ENCODE measurements at regions not wholly inside any gene's neighbourhood (a gene's known extent, or its start where the extent isn't known, plus 50 kb on each side); places are given as distances from the start of the nearest gene placed in this dataset.
"Not testable (repeated sequence)": the region's sequence is repeated elsewhere in the genome, so short reads cannot be mapped to it uniquely, and the experiment has no call there.

DNA sequence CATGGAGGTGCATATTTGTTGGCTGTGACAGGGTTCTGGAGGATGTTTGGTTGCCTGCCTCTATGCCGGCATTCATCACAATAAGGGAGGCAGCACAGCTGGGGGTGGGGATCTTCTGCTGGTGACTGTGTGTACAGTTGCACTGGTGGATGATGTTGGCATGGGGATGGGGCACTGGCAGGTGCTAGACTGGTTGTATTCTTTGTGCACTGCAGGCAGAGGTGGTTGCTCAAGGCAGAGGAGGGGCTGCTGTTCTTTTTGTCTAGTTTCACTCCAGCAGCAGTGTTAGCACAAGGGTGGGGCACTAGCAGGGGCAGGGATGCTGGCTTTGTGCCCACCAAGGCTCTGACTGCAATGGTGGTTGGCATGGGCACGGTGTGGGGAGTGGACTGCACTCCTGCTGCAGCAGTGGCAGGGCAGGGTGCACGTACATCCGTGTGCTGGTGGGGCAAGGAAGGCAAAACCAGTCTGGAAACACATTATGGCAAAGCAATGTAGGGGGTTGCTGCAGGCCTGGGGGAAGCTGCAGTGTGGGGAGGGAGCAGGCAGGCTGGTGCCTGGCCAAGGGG is 69.3 kb downstream of the ISOC1 start:
- no peak for FAIRE-seq

- FAIRE-seq, result no peak
These were observed 75.5 kb downstream of the ISOC1 start for GRCh38 chr5:129170050-129170449.

DNA sequence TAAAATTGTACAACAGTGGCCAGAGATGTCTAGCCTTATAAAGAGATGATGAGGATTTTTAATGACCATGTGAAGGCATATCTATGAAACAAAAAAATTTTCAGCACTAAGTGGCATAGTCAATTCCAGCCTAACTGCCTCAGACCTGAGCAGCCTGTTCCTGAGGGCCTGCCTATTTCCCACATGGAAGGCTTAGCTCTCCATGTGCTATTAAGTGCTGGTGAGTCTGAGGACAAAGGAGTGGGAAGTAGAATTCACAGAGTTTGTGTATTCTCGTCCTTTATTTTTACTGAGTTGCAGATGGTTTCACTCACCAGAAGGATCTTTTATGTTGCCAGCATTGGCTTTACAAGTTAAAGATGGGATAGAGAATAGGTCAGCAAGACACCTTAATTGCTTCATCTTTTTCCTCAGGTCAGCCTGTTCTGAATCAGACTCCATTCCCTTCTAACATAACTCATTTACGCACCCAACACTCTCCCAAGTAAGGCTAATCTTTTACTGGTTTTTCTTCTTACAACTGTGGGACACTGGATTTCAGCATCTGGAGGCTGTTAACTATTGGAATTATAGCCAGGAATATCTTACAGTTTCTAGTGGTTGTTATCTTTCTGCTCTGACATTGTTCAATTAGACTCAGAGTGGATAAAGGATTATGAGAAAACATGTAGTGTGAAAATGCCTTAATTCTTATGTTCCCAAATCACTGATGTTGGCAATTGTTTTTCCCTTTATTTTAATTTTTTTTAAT is 76.8 kb downstream of the ISOC1 start:
- no peak for FAIRE-seq

DNA sequence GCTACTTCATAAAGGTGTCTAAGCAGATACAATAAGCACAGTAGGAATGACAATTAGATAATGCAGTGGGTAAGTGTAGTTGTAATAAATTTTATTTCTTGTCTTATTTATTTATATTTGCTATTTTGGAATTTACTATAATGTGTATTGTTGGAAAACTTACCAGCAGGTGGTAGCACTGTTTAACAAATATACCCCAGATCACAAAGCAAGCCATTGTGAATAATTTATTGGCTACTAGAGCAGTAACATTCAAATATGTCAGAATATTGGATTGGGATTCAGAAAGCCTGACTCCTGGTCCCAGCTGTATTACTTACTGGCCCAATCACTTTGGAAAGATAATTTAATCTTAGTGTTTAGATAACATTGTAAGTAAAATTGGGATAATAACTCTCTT is 78.0 kb downstream of the ISOC1 start:
- no peak for FAIRE-seq

DNA sequence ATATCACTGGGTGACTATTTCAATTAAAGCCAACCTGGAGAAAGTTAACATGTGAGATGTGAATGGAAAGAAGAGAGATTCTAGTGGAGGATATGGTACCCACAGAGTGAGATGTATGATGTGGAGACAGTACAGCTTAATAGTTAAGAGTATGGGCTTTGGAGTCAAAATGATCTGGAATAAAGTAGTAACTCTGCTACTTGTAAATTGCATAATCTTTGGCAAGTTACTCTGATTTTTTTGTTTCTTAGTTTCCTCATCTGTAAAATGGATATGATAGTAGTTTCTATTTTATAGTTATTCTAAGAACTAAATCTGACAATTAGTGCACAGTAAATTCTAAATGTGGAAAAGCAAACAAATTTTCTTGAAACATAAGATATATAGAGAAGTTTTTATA is 79.2 kb downstream of the ISOC1 start:
- FAIRE-seq, result no peak

DNA sequence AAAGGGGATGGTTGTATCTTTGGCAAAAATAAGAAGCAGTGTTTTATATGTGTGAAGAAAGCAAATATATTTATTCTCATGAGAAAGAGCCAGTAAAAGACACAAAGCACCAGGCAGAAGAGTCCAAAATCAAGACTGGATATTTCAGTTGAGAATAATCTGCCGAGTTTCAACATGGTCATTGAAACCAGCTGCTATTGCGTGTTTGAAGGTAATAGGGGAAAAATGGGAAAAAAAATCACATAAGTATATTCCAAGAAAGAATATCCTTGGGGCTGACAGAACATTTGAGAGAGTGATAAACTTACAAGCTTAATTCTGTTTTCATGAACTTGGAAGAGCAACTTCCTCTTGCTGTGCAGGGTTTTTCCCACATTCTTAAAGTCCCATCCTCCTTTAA is 79.9 kb downstream of the ISOC1 start:
- no peak for FAIRE-seq

- FAIRE-seq, result no peak
These were observed 82.9 kb downstream of the ISOC1 start for GRCh38 chr5:129177451-129177850.

DNA sequence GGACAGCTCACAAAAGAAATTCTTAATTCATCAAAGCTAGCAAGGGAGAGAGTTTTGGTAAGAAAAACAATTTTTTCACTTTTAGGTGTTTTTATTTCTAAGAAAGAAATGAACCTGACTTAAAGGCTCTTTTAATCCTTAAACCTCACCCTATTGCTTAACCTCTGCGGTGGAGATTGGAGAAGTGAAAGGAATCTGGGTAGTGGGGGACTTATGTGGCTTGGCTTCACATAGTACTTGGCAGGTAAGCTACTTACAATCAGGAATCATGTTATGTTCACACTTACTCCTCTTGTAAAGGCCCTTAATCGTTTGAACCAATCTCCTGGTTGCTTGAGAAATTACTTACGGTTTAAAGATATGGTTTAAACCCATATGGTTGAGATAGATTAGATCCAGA is 104.8 kb downstream of the ISOC1 start:
- FAIRE-seq, result no peak

DNA sequence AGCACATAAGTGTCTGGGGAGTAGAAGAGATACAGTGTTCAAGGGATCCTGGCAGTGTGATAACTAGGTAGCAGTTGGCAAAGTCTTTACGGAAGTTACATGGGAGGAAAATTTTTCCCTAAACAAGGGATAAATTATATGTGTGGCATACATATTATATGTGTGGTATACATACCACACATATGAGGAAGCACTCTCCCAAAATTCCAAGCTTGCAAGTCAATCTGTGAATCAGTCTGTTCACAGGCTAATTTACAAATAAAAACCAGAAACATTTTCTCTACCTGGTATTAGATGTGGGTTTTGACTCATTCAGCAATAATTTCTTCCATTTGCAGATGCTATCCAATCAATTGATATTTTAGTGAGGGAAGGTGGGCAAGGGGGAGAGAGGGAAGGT is 110.0 kb downstream of the ISOC1 start:
- FAIRE-seq, result no peak

DNA sequence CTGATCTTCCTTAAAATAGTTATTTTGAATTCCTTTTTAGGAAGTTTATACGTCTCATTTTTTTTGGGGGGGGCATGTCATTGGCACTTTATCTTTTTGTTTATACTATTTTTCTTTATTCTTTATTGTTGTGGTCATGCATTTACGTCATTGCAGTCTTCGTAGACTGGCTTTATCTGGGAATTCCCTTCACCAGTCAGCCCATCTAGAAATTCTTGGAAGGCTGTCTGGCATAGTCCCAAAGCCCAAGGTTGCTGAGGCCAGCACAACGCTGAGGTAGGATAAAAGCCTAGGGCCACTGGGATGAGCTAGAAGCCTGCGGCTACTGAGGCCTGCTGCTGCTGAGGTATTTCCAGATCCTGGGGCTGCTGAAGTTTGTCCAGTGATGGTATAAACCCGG is 121.5 kb downstream of the ISOC1 start:
- FAIRE-seq, result no peak

GRCh38 chr5:129217179-129217578 is 122.6 kb downstream of the ISOC1 start:
- FAIRE-seq, result no peak

GRCh38 chr5:129223178-129223577 is 128.6 kb downstream of the ISOC1 start:
- no peak for FAIRE-seq

DNA sequence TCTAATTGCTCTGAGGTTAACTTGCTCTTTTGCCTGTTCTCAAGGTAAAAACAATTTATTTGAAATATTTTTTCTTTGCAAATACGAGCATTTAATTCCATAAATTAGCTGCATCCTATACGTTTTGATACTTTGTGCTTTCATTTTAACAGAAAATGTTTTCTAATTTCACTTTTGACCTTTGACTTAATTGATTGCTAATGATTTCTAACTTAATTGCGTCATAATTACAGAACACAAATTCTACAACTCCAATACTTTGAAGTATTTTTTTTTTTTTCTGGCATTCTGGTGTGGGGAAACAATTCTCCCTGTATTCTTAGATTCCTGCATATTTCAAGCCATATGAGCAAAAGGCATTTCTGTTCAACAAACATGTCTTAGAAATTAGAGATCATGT is 134.0 kb downstream of the ISOC1 start:
- FAIRE-seq, result no peak

GRCh38 chr5:129241755-129242154 is 147.2 kb downstream of the ISOC1 start:
- FAIRE-seq, result no peak

DNA sequence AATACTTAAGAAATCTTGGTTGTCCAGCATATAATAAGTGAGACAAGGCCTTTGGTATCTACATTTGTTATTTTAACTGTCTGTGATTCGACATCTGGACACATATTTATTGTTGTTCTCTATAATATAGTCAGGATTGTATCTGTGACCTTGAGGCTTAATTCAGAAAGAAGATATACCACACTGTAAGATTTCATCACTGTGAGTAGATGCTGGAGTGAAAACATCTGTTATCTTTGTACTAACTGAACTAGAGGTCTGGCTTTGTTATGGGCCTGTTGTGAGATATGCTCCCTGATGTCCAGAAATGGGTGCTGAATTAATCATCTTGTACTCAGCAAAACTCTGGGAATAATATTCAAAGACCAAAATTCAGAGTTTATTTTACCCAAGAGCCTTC is 148.5 kb downstream of the ISOC1 start:
- FAIRE-seq, result no peak

GRCh38 chr5:129244478-129244877 is 149.9 kb downstream of the ISOC1 start:
- FAIRE-seq, result no peak

DNA sequence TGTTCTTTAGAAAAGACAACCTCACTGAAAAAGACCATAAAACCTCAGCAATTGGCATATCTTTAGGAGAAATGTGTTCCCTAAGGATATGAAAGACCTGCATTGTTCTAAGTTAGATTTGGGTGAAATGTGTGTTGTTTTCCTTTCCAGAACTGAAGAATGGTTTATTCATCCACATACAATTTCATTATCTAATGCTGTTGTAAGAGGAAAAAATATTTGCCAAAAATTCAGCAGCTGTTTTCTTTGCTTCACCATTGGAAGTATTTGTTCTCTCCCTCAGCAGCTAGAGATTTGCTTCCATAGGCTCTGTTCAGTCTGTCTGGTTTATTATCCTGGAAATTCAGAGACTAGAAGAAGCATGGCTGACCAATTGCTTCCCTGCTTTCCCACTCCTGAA is 150.9 kb downstream of the ISOC1 start:
- FAIRE-seq, result no peak

DNA sequence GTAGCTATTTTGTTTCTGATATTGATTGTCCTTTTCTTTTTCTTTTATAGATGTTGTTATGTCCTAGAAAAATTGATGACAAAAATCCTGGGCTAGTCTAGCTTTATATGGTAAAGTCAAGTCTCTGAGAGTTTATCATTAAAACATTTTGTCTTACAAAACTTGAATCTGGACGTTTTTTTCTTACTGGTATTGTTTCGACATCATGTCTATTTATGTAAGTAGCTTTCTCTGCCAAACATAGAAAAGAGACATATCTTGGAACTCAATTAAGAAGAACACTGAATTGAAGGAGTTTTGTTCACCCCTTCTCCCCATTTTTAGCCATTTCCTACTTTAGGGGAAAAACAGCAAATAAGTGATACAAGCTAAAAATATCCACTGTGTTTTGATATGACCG is 151.5 kb downstream of the ISOC1 start:
- no peak for FAIRE-seq

DNA sequence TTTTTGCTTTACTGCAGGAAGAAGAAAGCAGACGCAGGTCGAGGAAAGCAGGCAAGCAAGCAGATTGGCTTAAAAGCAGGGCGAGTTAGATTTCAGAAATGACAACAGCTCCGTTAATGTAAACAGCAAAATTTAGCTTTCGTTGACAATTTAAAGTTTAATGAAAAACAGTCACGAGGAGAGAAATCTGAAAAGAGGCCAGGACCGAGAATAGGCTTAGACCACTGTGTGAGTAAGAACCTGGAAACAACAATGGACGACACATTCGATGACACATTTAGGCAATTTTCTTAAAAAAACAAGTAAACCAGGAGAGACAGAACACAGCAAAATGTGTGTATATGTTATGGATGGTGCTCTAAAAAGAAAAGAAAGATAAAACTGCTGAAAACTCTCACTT is 155.3 kb downstream of the ISOC1 start:
- no peak for FAIRE-seq

GRCh38 chr5:129271308-129271707 is 176.8 kb downstream of the ISOC1 start:
- no peak for FAIRE-seq

DNA sequence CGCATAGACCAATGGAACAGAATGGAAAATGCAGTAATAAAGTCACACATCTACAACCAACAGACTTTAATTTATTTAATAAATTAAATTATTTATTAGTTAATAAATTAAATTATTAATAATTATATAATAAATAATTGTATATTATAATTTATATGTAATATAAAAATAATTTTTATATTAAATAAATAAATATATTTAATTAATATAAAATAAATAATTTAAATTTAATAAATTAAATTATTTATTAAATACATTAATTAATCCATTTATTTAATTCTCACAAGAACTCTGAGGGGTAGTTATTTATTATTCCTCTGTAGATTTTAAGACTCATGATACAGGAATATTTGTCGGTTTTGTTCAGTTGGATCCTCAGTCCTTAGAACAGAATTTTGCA is 176.1 kb upstream of the ADAMTS19 start:
- FAIRE-seq, result no peak

GRCh38 chr5:129294216-129294615 is 165.9 kb upstream of the ADAMTS19 start:
- FAIRE-seq, result not testable (repeated sequence)

GRCh38 chr5:129306725-129307124 is 153.4 kb upstream of the ADAMTS19 start:
- FAIRE-seq, result no peak

GRCh38 chr5:129322968-129323367 is 137.1 kb upstream of the ADAMTS19 start:
- FAIRE-seq, result no peak

- FAIRE-seq, result no peak
These were observed 118.8 kb upstream of the ADAMTS19 start for GRCh38 chr5:129341306-129341705.

Measured in islet of Langerhans (tissue), 1 donor.